Pons (tissue), 1 donor: ENCODE measurements at regions not wholly inside any gene's neighbourhood (a gene's known extent, or its start where the extent isn't known, plus 50 kb on each side); places are given as distances from the start of the nearest gene placed in this dataset.
"Not testable (repeated sequence)": the region's sequence is repeated elsewhere in the genome, so short reads cannot be mapped to it uniquely, and the experiment has no call there.

Experiments
- DNase-seq: peaks from one replicate; pipeline ENCODE4 v3.0.0-alpha.2; 2016; ENCODE audit warnings: low spot score

DNA sequence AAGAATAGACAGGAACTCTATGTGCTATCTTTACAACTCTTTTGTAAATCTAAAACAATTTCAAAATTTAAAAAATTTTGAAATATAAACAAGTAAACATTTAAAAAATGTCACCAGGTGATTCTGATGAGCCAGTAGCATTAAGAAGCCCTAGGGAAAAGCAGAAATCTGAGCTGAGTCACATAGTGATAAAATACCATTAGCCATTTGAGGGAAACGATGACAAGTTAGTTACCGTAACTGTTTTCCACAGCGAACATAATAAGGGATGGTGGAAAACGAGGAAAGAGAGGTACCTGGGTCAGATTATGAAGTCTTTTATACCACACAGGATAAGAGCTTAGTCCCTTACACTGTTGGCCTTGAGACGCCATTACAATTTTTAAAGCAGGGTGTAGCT, 55.5 kb downstream of the PRR15 start:
- no peak for DNase-seq

DNA sequence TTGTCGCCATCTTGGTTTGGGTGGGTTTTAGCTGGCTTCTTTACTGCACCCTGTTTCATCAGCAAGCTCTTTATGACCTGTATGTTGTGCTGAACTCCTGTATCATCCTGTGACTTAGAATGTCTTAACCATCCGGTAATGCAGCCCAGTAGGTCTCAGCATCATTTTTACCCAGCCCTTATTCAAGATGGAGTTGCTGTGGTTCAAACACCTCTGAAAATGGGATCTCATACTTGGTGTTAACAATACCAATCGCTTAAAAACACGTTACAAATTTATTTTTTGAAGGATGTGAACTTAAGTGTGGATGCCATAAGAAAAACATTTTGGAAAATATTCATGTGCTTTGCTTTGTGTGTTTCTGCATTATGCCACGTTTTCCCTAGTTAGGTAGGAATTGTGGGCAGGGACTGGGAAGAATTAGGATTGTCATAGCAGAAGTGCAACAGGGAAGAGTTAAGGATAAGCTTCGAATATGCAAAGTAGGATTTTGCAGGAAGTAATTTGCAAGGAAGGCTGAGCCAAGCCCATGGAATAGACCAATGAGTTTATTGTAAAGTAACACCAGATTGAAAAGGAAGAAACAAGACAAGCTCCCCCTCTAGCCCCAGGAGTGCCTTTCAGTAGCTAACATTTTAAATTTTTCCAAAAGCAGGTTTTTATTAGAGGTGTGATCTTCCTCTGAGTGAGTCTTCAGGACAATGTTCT, 56.4 kb downstream of the PRR15 start:
- no peak for DNase-seq

DNA sequence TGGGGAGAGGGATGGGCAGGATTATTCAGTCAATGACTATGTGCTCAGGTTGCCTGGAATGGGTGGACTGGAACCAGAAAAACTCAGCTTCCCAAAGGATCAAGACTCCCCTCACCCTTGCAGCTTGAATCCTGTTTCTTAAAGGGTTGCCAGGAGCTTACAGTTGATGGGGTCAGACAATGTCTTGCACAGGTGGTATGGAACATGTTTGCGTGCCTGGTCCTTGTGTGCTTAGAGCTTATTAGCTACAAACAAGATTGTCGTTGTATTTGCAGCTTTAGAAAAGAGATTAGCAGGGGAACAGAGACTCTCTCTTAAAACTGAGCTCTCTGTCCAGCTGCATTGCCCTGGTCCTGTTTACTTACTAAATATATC, 56.9 kb downstream of the PRR15 start:
- no peak for DNase-seq

DNA sequence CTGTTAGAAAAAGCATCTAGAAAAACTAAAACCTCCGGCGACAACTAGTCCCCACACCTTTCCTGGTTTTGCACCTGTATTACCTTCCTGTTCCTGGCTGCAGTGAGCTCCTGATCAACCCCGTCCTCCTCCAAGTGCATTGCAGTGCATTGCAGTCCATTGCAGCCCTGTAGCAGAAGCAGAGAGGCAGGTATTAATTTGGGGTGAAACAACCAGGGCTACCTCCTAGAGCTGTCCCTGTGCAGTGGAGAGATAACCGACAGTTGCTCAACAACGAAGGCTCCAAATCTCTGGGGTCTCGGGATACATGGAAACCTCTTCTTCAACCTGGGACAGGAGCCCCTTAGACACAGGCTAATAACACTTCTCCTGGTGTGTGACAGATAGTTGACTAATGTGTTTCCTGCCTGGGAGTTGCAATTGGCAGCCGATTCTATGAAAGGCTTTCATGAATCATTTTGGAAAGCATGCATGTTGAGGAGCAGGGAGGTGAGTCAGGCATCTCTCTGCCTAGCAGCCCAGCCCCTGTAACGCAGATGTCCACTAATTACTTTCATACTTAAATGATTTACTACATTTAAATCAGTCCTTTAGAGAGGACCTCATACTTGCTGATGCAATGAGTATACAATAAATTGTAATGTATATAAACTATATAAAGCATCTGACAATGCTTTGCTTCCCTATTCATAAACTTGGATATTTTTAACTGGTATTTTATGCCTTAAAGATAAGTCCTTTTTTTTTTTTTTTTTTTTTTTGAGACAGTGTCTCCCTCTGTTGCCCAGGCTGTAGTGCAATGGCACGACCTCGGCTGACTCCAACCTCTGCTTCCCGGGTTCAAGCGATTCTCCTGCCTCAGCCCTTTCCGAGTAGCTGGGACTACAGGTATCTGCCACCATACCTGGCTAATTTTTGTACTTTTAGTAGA, 59.0 kb downstream of the PRR15 start:
- DNase-seq = no peak

DNA sequence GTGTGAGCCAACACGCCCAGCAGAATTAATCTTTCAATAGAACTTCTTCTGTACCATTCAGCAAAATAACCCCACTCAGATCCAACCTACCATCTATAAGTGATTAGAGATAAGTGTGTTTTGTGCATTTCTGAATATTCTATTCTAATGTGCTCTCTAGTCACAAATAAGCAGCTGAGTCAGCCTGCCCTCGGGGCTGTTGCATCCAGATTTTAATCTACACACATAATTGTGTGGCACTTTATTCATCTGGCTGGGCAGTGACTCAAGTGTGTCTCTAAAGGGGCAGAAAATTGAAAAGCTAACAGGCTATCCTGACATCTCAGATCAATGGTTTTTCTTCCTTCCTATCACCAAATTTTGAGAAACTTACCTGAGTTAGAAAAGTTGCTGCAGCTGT, 60.3 kb downstream of the PRR15 start:
- no peak for DNase-seq

DNA sequence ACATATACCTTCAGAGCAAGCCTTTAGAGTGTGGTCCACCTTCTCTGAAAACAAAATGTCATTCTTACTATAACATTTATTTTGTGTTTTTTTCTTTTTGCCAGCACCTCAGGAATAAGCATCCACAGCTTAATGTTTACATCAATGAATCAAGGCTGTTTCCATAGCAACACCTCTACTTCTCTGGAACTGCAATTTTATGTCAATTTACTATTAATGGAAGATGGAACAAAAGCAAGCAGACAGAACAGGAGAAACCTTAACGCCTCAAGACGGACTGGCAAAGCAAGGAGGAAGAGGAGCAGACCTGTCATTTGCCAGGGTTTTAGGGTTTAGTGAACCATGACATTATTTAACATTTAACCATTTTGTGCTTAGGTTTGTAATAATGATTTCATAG, 63.1 kb downstream of the PRR15 start:
- DNase-seq = no peak

DNA sequence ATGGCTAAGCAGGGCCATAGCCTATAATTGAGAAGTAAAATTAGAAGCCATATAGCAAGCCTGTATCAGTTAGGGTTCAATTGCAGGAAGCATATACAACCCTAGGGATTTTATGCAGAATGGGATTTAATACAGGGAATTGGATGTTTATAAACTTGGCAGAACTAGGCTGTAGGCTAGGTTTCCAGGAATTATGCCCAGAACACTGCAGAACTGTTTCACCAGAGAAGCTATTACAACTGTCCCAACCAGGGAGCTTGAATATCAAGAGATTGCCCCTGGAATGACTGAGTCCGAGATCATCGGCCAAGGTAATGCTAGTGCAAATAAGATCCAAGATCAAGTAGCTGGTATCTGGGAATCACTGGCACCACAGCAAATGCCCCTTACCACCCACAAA, 64.0 kb downstream of the PRR15 start:
- no peak for DNase-seq

DNA sequence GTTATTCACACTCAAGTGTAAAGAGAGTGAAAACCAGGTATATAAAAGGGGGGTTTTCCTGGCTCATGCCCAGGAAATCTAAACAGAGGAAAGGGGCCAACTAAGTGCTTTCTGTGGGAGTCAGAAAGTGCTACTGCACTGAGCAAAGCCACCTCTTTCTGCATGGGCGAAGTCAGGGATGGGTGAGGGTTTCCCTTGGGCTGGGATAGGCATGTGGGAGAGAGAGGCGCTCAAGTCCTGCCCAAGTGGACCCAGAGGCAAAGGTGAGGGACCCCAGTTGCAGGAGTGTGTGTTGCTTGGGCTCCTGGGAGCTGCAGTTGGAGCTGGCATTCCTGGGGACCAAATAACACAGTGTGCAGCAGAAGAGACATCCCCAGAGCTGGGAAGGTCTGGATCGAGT, 65.9 kb downstream of the PRR15 start:
- DNase-seq = no peak

DNA sequence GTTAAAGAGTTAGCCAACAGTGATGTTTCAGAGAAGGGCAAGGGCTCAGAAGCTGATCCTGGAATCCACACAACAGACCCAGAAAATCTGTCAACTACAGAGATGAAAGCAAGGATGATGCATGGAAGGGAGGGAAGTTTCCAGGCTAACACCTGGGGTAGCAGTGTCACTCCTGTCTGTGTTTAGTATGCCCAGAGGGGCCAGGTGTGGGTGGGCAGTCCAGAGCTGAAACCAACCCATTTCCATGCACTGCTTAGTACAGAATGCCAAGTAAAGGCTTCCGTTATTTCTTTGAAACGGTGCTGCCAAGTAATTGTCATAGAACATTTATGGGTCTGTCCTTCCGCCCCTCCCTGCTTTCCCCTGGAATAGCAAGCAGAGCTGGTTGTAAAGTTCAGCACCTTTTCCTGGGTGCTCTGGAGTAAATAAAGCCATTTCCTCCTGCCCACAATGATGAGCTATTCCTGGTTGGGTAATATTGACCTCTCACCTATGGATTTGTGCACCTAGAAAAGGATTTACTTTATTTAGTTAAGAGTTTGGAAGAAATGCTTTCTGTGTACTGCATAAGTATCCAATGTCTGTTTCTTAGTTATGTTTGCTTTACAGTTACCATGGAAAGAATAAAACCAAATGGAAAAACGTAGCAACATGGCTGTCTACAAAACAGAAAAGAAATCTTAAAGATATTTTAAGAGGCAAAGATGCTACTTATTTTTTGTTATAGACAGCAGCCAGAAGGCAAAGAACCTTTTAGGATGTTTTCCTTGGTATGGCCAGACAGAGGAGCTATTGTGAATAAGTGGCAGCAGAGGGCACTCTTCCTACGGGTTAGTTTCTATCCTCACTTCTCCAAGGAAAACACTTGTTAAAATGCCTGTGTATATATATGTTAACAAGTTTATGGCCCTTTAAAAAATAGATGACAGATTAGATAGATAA, 71.7 kb downstream of the PRR15 start:
- peak; percentile 79 for DNase-seq

DNA sequence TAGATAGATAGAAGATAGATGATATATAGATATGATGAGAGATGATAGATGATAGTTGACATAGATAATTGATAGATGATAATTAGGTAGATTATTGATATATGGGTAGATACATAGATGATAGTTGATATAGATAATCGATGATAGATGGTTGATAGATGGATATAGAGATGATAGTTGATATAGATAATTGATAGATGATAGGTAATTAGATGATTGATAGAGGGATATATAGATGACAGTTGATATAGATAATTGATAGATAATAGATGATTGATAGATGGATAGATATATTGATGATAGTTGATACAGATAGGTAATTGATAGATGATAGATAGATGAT, 72.3 kb downstream of the PRR15 start:
- DNase-seq = no peak

DNA sequence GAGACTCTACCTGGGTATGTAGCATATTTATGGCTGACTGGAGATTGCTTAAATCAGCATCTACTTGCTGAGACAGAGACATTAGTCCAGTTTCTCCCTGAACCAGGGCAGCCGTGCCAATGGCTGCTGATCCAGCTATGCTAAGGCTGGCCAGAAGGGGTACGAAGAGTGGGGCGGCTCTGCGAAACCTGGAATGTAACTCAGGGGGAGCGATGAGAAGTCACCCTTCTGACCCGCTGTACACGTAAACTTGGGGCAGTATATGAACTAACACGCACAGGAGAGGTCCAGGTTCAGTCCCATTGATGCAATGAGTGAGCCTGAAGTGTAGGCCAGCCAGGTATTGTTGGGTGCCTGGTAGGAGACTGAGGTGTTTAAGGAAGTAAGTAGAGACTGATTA, 73.7 kb downstream of the PRR15 start:
- DNase-seq = no peak

DNA sequence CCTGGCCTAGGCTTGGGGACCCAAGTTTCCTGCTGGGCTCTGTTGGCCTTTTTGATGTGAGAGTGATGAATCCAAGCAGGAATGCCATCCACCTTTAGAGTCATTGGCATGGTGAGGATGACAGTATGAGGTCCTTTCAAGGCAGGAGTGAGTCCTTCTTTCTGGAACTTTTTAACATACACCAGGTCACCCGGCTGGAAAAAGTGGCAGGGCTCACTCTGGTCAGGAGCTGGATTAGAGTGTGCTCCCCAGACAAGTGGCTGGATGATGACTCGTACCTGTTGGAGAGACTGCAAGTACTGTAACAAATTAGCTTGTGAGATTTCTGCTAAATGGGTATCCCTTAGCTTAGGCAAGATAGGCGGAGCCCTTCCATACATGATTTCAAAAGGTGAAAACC, 75.2 kb downstream of the PRR15 start:
- DNase-seq = not testable (repeated sequence)

DNA sequence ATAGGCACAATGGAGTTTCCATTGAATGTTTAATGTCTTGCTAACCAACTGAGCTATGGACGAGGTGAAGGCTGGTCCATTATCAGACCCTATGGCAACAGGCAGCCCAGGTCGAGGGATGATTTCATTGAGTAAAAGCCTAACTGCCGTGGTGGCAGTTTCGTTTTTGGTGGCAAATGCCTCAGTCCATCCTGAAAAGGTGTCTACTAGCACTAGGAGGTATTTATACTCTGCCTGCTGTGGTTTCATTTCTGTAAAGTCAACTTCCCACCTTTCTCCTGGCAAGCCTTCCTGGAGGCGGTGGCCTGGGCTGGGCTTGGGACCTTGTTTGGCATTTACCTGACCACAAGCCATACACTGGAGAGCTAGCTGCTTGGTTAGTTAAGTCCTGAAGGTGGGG, 75.8 kb downstream of the PRR15 start:
- no peak for DNase-seq

DNA sequence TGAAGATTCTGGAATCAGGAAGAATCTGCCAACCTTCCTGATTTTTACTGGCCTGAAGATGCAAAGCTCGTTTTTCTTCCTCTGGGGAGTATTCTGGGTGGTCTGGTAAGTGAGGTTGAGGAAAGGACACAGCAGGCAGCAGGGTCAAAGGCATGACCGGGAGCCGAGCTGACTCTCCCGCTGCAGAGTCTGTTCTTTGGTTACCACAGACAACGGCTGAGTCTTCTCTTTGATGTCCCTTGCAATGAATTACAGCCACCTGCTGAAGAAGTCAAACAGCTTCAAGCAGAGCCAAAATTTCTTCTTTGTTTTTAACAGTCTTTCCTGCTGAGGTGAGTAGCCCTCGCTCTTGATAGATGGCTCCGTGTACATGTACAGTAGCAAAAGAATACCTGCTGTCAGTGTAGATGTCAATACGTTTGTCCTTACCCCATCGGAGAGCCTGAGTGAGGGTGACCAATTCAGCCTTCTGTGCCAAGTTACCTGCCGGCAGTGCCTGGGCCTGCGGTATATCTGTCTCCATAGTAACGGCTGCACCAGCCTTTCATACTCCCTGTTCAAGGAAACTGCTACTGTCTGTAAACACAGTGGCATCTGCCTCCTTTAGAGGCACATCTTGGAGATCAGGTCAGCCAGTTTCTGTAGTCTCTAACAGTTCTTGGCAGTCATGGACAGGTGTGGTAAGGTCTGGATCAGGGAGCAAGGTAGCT, 76.4 kb downstream of the PRR15 start:
- peak; percentile 2 for DNase-seq

DNA sequence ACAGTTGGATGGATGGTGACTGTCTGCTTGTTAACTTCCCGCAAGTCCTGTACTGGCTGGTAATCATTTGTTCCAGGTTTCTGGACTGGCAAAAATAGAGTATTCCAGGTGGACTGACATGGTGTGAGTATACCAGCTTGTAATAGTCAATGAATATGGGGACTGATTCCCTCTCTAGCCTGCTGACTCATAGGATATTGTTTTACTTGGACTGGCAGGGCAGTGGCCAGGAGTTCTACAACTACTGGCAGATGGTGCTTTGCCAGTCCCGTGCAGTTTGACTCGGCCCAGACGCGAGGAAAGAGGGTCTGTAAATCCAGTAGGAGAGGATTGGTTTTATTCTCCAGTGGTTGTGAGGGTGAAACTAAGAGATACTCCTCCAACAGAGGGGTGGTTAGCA, 78.0 kb downstream of the PRR15 start:
- no peak for DNase-seq

DNA sequence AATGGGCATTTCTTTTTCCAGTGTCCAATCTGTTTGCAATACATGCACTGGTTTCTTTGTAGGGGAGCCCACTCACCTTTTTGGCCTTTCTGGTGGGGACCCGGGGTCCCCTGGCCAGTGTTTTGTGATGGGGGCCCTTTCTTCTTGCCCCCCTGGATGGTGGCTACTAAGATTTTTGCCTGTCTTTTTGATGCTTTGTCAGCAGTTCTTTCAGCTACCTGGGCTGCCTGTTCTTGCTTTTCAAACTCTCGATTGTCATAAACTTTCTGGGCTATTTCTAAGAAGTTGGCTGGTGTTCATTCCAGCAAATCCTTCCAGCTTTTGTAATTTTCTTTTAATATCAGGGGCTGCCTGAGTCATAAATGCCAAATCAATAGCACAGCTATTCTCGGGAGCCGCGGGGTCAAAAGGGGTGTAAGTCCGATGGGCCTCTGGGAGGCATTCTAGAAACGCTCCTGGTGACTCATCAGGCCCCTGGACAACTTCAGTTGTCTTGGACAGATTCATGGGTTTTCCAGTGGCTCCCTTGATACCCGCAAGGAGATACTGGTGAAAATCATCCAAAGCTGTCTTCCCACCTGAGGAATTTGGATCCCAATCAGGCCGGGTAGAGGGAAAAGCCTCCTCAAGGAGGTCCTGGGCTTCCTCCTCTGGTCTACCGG, 79.0 kb downstream of the PRR15 start:
- no peak for DNase-seq

DNA sequence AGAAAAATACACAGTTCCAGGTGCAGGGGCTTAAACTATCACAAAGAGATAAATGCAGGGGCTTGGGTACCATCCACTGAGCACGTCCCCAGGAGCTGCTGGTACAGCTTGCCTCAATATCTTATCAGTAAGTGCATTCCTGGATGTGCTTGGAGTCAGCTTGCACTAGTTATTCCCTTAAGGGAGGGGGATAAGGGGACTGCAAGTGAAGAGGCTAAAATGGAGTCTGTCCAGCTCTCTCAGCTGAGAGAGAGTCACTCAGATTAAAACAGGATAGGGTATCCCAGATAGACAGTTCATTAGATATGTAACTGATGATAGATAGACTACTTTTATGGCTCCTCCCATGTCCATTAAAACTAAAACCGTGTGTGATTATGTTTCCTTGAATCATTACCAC, 82.5 kb downstream of the PRR15 start:
- not testable (repeated sequence) for DNase-seq

DNA sequence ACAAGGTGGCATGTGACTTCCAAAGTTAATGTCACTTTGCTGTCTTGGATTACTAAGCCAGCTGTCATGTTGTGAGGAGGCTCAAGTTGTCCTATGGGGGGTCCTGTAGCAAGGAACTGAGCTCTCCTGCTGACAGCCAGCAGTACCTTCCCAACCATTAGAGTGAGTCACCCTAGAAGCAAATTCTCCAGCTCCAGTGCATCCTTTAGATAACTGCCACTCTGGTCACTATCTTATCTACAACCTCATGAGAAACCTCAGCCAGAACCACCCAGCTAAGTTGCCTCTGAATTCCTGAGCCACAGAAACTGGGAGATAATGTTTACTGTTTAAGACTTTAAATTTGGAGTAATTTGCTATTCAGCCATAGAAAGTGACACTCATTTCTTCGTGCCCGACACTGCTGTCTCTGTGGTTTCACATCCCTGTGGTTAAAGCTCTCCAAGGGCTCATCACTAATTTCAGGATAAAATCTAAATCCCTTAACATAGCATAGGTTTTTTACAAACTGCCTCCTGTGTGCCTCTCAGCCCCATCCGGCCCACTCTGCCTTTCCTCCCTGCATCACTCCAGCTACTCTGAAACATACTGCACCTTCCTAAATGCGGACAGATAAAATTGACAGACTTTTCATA, 83.5 kb downstream of the PRR15 start:
- DNase-seq = no peak

DNA sequence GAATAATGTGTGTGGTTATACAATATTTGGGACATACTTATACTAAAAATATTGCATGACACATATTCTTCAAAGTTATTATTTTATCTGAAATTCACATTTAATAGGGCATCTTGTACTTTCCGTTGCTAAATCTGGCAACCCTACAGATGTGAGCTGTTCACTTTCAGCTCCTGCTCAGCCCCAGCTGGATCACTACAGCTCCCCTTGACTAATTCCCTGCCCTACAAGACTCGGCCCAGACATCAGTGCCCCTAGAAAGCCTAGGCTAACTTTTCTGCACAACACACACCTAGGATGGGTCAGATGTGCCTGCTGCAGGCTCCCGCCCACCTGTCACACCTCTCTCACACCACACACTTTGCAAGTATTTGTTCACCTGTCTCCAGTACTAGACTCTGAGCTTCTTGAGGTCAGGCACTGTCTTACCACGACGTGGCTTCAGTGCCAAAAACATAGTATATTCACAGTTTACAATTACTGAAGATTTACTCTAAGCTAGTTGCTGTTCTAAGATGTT, 84.1 kb downstream of the PRR15 start:
- DNase-seq = not testable (repeated sequence)

DNA sequence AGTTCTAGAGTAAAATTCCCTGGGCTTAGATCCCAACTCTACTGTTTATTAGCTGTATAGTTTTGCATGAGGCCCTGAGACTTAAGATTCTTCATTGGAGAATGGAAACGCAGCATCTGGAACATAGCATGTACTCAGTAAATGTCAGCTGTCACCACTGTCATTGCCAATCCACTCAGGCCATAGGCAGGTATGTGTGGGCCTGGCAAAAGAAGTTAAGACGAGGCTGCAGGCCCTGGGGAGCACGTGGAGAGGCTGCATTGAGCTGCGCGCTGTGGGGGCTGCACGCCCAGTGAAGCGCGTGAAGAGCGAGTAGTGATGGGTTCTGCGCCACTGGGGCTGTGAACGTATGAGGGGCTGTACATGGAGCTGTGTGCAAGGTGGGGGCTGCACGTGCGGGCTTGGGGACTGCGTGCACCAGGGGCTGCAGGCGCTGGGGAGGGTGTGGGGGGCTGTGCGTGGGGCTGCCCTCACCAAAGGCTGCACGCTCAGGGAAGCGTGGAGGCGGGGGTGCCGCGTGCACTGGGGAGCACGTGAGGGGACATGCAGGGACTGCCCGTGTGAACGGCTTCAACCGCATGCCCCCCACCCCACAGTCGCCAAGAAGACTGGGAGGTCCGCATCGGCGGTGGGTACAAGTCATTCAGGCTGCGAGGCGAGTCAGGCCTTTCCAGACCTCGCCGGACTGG, 85.5 kb downstream of the PRR15 start:
- DNase-seq = no peak
